ENCODE measurements at regions not wholly inside any gene's neighbourhood (a gene's known extent, or its start where the extent isn't known, plus 50 kb on each side); places are given as distances from the start of the nearest gene placed in this dataset.

DNA sequence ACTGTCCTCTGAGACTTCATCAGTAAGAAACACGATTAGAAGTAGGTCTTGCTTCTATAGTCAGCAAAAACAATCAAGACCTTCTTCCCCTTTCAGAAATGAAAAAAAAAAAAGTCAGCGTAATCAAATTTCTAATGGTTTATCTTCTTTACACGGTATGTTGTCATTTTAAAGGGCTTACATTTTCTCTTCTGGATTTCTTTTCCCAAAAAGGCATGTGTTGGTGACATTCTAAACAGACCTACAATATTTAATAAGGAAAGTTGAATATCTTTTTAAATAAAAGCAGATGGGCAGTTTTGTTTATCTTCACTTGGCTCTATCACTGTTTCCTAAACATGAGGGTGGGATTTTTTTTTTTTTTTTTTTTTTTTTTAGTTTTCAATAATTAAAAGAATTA, 197.3 kb upstream of the ADAMTS9 start:
- no peak for TF ChIP-seq POLR2A (IDR thresholded peaks at IDR 0.05; ENCODE audit: low read depth)
- no peak for TF ChIP-seq POLR2AphosphoS5 (IDR thresholded peaks at IDR 0.05)
- TF ChIP-seq, protein P1, sequence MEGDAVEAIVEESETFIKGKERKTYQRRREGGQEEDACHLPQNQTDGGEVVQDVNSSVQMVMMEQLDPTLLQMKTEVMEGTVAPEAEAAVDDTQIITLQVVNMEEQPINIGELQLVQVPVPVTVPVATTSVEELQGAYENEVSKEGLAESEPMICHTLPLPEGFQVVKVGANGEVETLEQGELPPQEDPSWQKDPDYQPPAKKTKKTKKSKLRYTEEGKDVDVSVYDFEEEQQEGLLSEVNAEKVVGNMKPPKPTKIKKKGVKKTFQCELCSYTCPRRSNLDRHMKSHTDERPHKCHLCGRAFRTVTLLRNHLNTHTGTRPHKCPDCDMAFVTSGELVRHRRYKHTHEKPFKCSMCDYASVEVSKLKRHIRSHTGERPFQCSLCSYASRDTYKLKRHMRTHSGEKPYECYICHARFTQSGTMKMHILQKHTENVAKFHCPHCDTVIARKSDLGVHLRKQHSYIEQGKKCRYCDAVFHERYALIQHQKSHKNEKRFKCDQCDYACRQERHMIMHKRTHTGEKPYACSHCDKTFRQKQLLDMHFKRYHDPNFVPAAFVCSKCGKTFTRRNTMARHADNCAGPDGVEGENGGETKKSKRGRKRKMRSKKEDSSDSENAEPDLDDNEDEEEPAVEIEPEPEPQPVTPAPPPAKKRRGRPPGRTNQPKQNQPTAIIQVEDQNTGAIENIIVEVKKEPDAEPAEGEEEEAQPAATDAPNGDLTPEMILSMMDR (IDR thresholded peaks at IDR 0.05): no peak
- TF ChIP-seq EP300 (IDR thresholded peaks at IDR 0.05): no peak
